Activated naive CD4-positive, alpha-beta T cell treated with anti-CD3 and anti-CD28 coated beads, Interleukin-2, amount 50 U/mL, for 72 hours (primary cell): ENCODE measurements at regions not wholly inside any gene's neighbourhood (a gene's known extent, or its start where the extent isn't known, plus 50 kb on each side); places are given as distances from the start of the nearest gene placed in this dataset.
"Not testable (repeated sequence)": the region's sequence is repeated elsewhere in the genome, so short reads cannot be mapped to it uniquely, and the experiment has no call there.

Source experiments
- ATAC-seq, 2 donors: fragments of 150-1000 bp; cut with Tn5 transposase; 2 replicates each; pipeline ENCODE4 v1.10.0; 2021; ENCODE audit warnings: mild to moderate bottlenecking in 2 of 2, moderate library complexity in 2 of 2
- DNase-seq, 2 donors: peaks; one replicate each; pipeline ENCODE4 v3.0.0; 2021 to 2022; ENCODE audit warnings: low spot score in 2 of 2
- H3K27ac Mint-ChIP-seq, 2 donors: one replicate each; pipeline ENCODE4 v1.8.0; 2022; ENCODE audit warnings: mild to moderate bottlenecking in 2 of 2, mixed read lengths in 2 of 2
- H3K36me3 Mint-ChIP-seq, 2 donors: one replicate each; pipeline ENCODE4 v1.8.0; 2022; ENCODE audit warnings: mixed read lengths in 2 of 2
- H3K9me3 Mint-ChIP-seq, 2 donors: one replicate each; pipeline ENCODE4 v1.8.0; 2022; ENCODE audit warnings: mixed read lengths in 2 of 2

- Mint-ChIP-seq H3K27ac (no peak overlapping the region), H3K36me3 (no peaks in the 10 kb centered on the region), H3K9me3 (peaks cover 0 to 4% of the 10 kb centered on the region in 2 donors)
- ATAC-seq (peak in 1 of 2 donors; percentile 63), DNase-seq (no peak)
These were observed 169.3 kb upstream of the MAGI2 start for GRCh38 chr7:79622781-79623180.

GRCh38 chr7:79620291-79620690, 166.8 kb upstream of the MAGI2 start:
- H3K9me3 Mint-ChIP-seq = peaks cover 3 to 7% of the 10 kb centered on the region in 2 donors
- no peak overlapping the region for H3K27ac Mint-ChIP-seq
- DNase-seq (no peak), ATAC-seq (no peak)
- H3K36me3 Mint-ChIP-seq = no peaks in the 10 kb centered on the region

GRCh38 chr7:79619216-79619615, 165.7 kb upstream of the MAGI2 start:
- ATAC-seq (no peak), DNase-seq (no peak)
- Mint-ChIP-seq H3K27ac (no peak overlapping the region), H3K9me3 (peaks cover 3 to 7% of the 10 kb centered on the region in 2 donors), H3K36me3 (no peaks in the 10 kb centered on the region)

GRCh38 chr7:79615871-79616640, 162.6 kb upstream of the MAGI2 start:
- no peak overlapping the region for H3K27ac Mint-ChIP-seq
- no peaks in the 10 kb centered on the region for H3K36me3 Mint-ChIP-seq

GRCh38 chr7:79615466-79615865, 162.0 kb upstream of the MAGI2 start:
- no peak for ATAC-seq
- peaks cover 3 to 8% of the 10 kb centered on the region in 2 donors for H3K9me3 Mint-ChIP-seq
- H3K27ac Mint-ChIP-seq = no peak overlapping the region
- DNase-seq = no peak
- H3K36me3 Mint-ChIP-seq = no peaks in the 10 kb centered on the region

More at GRCh38 chr7:79615871-79616640, 162.6 kb upstream of the MAGI2 start:
- DNase-seq = no peak
- no peak for ATAC-seq
- peaks cover 3 to 7% of the 10 kb centered on the region in 2 donors for H3K9me3 Mint-ChIP-seq

GRCh38 chr7:79612903-79613302, 159.4 kb upstream of the MAGI2 start:
- DNase-seq (no peak), ATAC-seq (no peak)
- H3K27ac Mint-ChIP-seq = no peak overlapping the region
- no peaks in the 10 kb centered on the region for H3K36me3 Mint-ChIP-seq
- H3K9me3 Mint-ChIP-seq = peaks cover 3 to 6% of the 10 kb centered on the region in 2 donors

- ATAC-seq = no peak
- Mint-ChIP-seq H3K36me3 (no peaks in the 10 kb centered on the region), H3K27ac (no peak overlapping the region), H3K9me3 (peaks cover 3 to 8% of the 10 kb centered on the region in 2 donors)
- no peak for DNase-seq
These were observed 158.6 kb upstream of the MAGI2 start for GRCh38 chr7:79612022-79612421.

GRCh38 chr7:79610748-79611304, 157.4 kb upstream of the MAGI2 start:
- DNase-seq (no peak), ATAC-seq (no peak)
- Mint-ChIP-seq H3K27ac (no peak overlapping the region), H3K36me3 (no peaks in the 10 kb centered on the region), H3K9me3 (peaks cover 0 to 7% of the 10 kb centered on the region in 2 donors)

- Mint-ChIP-seq H3K9me3 (peaks cover 0 to 7% of the 10 kb centered on the region in 2 donors), H3K27ac (no peak overlapping the region), H3K36me3 (no peaks in the 10 kb centered on the region)
- DNase-seq (no peak), ATAC-seq (no peak)
These were observed 156.8 kb upstream of the MAGI2 start for GRCh38 chr7:79610313-79610712.

- no peak for DNase-seq
- Mint-ChIP-seq H3K27ac (no peak overlapping the region), H3K9me3 (peaks cover 0 to 7% of the 10 kb centered on the region in 2 donors), H3K36me3 (no peaks in the 10 kb centered on the region)
- ATAC-seq = no peak
These were observed 154.5 kb upstream of the MAGI2 start for GRCh38 chr7:79608005-79608404.

- Mint-ChIP-seq H3K27ac (no peak overlapping the region), H3K9me3 (peaks cover 0 to 8% of the 10 kb centered on the region in 2 donors), H3K36me3 (no peaks in the 10 kb centered on the region)
- DNase-seq (no peak), ATAC-seq (no peak)
These were observed 151.4 kb upstream of the MAGI2 start for GRCh38 chr7:79604841-79605240.

GRCh38 chr7:79598351-79598750, 144.9 kb upstream of the MAGI2 start:
- DNase-seq (no peak), ATAC-seq (no peak)
- Mint-ChIP-seq H3K36me3 (no peaks in the 10 kb centered on the region), H3K27ac (no peak overlapping the region), H3K9me3 (peaks cover 3 to 7% of the 10 kb centered on the region in 2 donors)

GRCh38 chr7:79594671-79595070, 141.2 kb upstream of the MAGI2 start:
- H3K27ac Mint-ChIP-seq, H3K9me3 Mint-ChIP-seq, ATAC-seq, H3K36me3 Mint-ChIP-seq, DNase-seq: not testable (repeated sequence)

GRCh38 chr7:79593866-79594301, 140.4 kb upstream of the MAGI2 start:
- Mint-ChIP-seq H3K36me3 (no peaks in the 10 kb centered on the region), H3K9me3 (peaks cover 3% of the 10 kb centered on the region in 2 donors), H3K27ac (no peak overlapping the region)
- DNase-seq (no peak), ATAC-seq (no peak)

GRCh38 chr7:79590916-79591623, 137.6 kb upstream of the MAGI2 start:
- Mint-ChIP-seq H3K36me3 (no peaks in the 10 kb centered on the region), H3K9me3 (peaks cover 0 to 3% of the 10 kb centered on the region in 2 donors), H3K27ac (no peak overlapping the region)
- DNase-seq = no peak
- no peak for ATAC-seq

- Mint-ChIP-seq H3K27ac (no peak overlapping the region), H3K9me3 (peaks cover 0 to 3% of the 10 kb centered on the region in 2 donors), H3K36me3 (no peaks in the 10 kb centered on the region)
- no peak for DNase-seq
- no peak for ATAC-seq
These were observed 136.9 kb upstream of the MAGI2 start for GRCh38 chr7:79590391-79590790.

- Mint-ChIP-seq H3K9me3 (peaks cover 8 to 12% of the 10 kb centered on the region in 2 donors), H3K27ac (no peak overlapping the region), H3K36me3 (no peaks in the 10 kb centered on the region)
- ATAC-seq (no peak), DNase-seq (no peak)
These were observed 117.4 kb upstream of the MAGI2 start for GRCh38 chr7:79570903-79571302.
